Tibial nerve (tissue), 3 donors: ENCODE measurements at regions not wholly inside any gene's neighbourhood (a gene's known extent, or its start where the extent isn't known, plus 50 kb on each side); places are given as distances from the start of the nearest gene placed in this dataset.

Experiments
- CTCF ChIP-seq, 5 experiments: fragments of 200-600 bp in 3 of 5; fragments of 450-650 bp in 2 of 5; sonication (generic) in 3 of 5; IDR thresholded peaks; one replicate each; pipeline ENCODE4 v1.5.1; 2016 to 2019; ENCODE audit warnings: antibody characterized with exemption in 5 of 5, mild to moderate bottlenecking in 3 of 5, moderate library complexity in 2 of 5
- POLR2A ChIP-seq, 2 donors: fragments of 450-650 bp; IDR thresholded peaks; one replicate each; pipeline ENCODE4 v1.6.1; 2017; ENCODE audit warnings: antibody characterized with exemption in 2 of 2, mild to moderate bottlenecking in 2 of 2, moderate library complexity in 2 of 2

DNA sequence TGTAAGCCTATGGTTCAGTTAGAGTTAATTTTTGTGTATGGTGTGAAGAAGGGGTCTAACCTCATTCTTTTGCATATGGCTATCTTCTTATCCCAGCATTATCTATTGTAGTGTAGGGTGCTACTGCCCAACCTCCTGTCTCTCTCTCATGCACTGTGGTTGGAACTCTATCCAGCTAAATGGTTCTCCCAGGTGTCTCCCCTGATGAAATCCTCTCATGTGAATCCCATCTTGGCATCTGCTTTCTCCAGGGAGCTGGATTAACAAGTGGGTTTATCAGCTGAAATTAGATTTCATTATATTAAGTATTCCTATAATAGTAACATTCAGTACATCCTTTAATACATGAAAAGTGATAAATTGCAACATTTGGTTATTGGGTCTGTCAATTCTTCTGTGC is 224.7 kb upstream of the SFRP2 start:
- TF ChIP-seq POLR2A (IDR thresholded peaks at IDR 0.05), result no peak
- no peak for TF ChIP-seq CTCF (IDR thresholded peaks at IDR 0.05)
